ENCODE measurements at regions not wholly inside any gene's neighbourhood (a gene's known extent, or its start where the extent isn't known, plus 50 kb on each side); places are given as distances from the start of the nearest gene placed in this dataset.

GRCh38 chr22:22763512-22763911, 119.1 kb downstream of the GGTLC2 start:
- H3K9me2 ChIP-seq (ENCODE audit: low read depth, low read length) = no peaks in the 10 kb centered on the region
- TF ChIP-seq EZH2 (IDR thresholded peaks at IDR 0.05; ENCODE audit: borderline replicate concordance, low read length) = no peak
- no peak for TF ChIP-seq CTCF (IDR thresholded peaks at IDR 0.05; ENCODE audit: low read length)
- no peak overlapping the region for H3K27ac ChIP-seq (ENCODE audit: low read depth, low read length, poor library complexity, severe bottlenecking)
- no peaks in the 10 kb centered on the region for H3F3A ChIP-seq (ENCODE audit: insufficient read depth, low read length)
- no peak overlapping the region for H3K4me3 ChIP-seq (ENCODE audit: low read depth, low read length, poor library complexity, severe bottlenecking)
- H4K20me1 ChIP-seq (ENCODE audit: insufficient read depth, low read length) = no peaks in the 10 kb centered on the region
- no peak overlapping the region for H2AFZ ChIP-seq (ENCODE audit: low read length)
- no peak overlapping the region for H3K4me2 ChIP-seq (ENCODE audit: low read length)
- no peak overlapping the region for H3K9ac ChIP-seq (ENCODE audit: low read length)
- no peaks in the 10 kb centered on the region for H3K36me3 ChIP-seq (ENCODE audit: insufficient read depth, low read length)
- H3K79me2 ChIP-seq (ENCODE audit: insufficient read depth, low read length) = no peaks in the 10 kb centered on the region
- no peaks in the 10 kb centered on the region for H3K4me1 ChIP-seq (ENCODE audit: insufficient read depth, low read length, severe bottlenecking)
- no peaks in the 10 kb centered on the region for H3K9me3 ChIP-seq (ENCODE audit: low read length)
- no peaks in the 10 kb centered on the region for H3K27me3 ChIP-seq (ENCODE audit: insufficient read depth, low read length)

GRCh38 chr22:22764085-22764484, 119.7 kb downstream of the GGTLC2 start:
- Histone ChIP-seq H2AFZ (ENCODE audit: low read length) (no peak overlapping the region), H3K9ac (ENCODE audit: low read length) (no peak overlapping the region), H3K4me1 (ENCODE audit: insufficient read depth, low read length, severe bottlenecking) (no peaks in the 10 kb centered on the region), H3F3A (ENCODE audit: insufficient read depth, low read length) (no peaks in the 10 kb centered on the region), H3K4me2 (ENCODE audit: low read length) (no peak overlapping the region), H3K27ac (ENCODE audit: low read depth, low read length, poor library complexity, severe bottlenecking) (no peak overlapping the region), H3K36me3 (ENCODE audit: insufficient read depth, low read length) (no peaks in the 10 kb centered on the region), H3K27me3 (ENCODE audit: insufficient read depth, low read length) (no peaks in the 10 kb centered on the region), H4K20me1 (ENCODE audit: insufficient read depth, low read length) (no peaks in the 10 kb centered on the region), H3K79me2 (ENCODE audit: insufficient read depth, low read length) (no peaks in the 10 kb centered on the region), H3K9me2 (ENCODE audit: low read depth, low read length) (no peaks in the 10 kb centered on the region), H3K9me3 (ENCODE audit: low read length) (no peaks in the 10 kb centered on the region), H3K4me3 (ENCODE audit: low read depth, low read length, poor library complexity, severe bottlenecking) (no peak overlapping the region)
- TF ChIP-seq EZH2 (IDR thresholded peaks at IDR 0.05; ENCODE audit: borderline replicate concordance, low read length) (no peak), CTCF (IDR thresholded peaks at IDR 0.05; ENCODE audit: low read length) (no peak)

GRCh38 chr22:22767876-22768602, 119.6 kb upstream of the IGLL5 start:
- Histone ChIP-seq H3K9me3 (ENCODE audit: low read length) (no peaks in the 10 kb centered on the region), H3K4me3 (ENCODE audit: low read depth, low read length, poor library complexity, severe bottlenecking) (no peak overlapping the region), H3K79me2 (ENCODE audit: insufficient read depth, low read length) (no peaks in the 10 kb centered on the region), H3K36me3 (ENCODE audit: insufficient read depth, low read length) (no peaks in the 10 kb centered on the region), H4K20me1 (ENCODE audit: insufficient read depth, low read length) (no peaks in the 10 kb centered on the region), H2AFZ (ENCODE audit: low read length) (no peak overlapping the region), H3K4me1 (ENCODE audit: insufficient read depth, low read length, severe bottlenecking) (no peaks in the 10 kb centered on the region), H3K9ac (ENCODE audit: low read length) (no peak overlapping the region), H3K9me2 (ENCODE audit: low read depth, low read length) (no peaks in the 10 kb centered on the region), H3K27me3 (ENCODE audit: insufficient read depth, low read length) (no peaks in the 10 kb centered on the region), H3K27ac (ENCODE audit: low read depth, low read length, poor library complexity, severe bottlenecking) (no peak overlapping the region), H3K4me2 (ENCODE audit: low read length) (no peak overlapping the region), H3F3A (ENCODE audit: insufficient read depth, low read length) (no peaks in the 10 kb centered on the region)
- TF ChIP-seq CTCF (IDR thresholded peaks at IDR 0.05; ENCODE audit: low read length) (peak; percentile 33; the same call in 1 of the 2 replicates), EZH2 (IDR thresholded peaks at IDR 0.05; ENCODE audit: borderline replicate concordance, low read length) (no peak)

Data from OCI-LY1 (cell line).